Inferior parietal cortex (tissue), 1 donor: ENCODE measurements at regions not wholly inside any gene's neighbourhood (a gene's known extent, or its start where the extent isn't known, plus 50 kb on each side); places are given as distances from the start of the nearest gene placed in this dataset.

Experiments
- DNase-seq: peaks from one replicate; pipeline ENCODE4 v3.0.0-alpha.2; 2016; ENCODE audit errors: extremely low spot score

GRCh38 chr17:68812876-68813584 is 142.2 kb downstream of the ABCA8 start:
- no peak for DNase-seq

- no peak for DNase-seq
These were observed 146.0 kb downstream of the ABCA8 start for GRCh38 chr17:68809148-68809547.

- no peak for DNase-seq
These were observed 147.0 kb downstream of the ABCA8 start for GRCh38 chr17:68807998-68808772.

- no peak for DNase-seq
These were observed 149.6 kb downstream of the ABCA8 start for GRCh38 chr17:68805609-68806008.

GRCh38 chr17:68804777-68805520 is 150.2 kb downstream of the ABCA8 start:
- peak; percentile 22 for DNase-seq

- no peak for DNase-seq
These were observed 151.8 kb downstream of the ABCA8 start for GRCh38 chr17:68803164-68803929.

GRCh38 chr17:68801335-68802247 is 153.6 kb downstream of the ABCA8 start:
- no peak for DNase-seq

- DNase-seq, result no peak
These were observed 154.4 kb downstream of the ABCA8 start for GRCh38 chr17:68800751-68801150.

GRCh38 chr17:68794636-68795434 is 160.4 kb downstream of the ABCA8 start:
- DNase-seq, result peak; percentile 82

- DNase-seq, result no peak
These were observed 162.3 kb downstream of the ABCA8 start for GRCh38 chr17:68792873-68793272.

- no peak for DNase-seq
These were observed 163.0 kb downstream of the ABCA8 start for GRCh38 chr17:68792042-68792685.

GRCh38 chr17:68790931-68791330 is 164.3 kb downstream of the ABCA8 start:
- DNase-seq, result no peak

GRCh38 chr17:68790492-68790891 is 164.7 kb downstream of the ABCA8 start:
- DNase-seq, result no peak

GRCh38 chr17:68789203-68789962 is 165.8 kb downstream of the ABCA8 start:
- DNase-seq, result no peak

GRCh38 chr17:68785565-68786486 is 169.4 kb downstream of the ABCA8 start:
- DNase-seq, result no peak

- no peak for DNase-seq
These were observed 170.8 kb downstream of the ABCA8 start for GRCh38 chr17:68784431-68784830.

- no peak for DNase-seq
These were observed 171.3 kb downstream of the ABCA8 start for GRCh38 chr17:68783861-68784260.
